ENCODE measurements at regions not wholly inside any gene's neighbourhood (a gene's known extent, or its start where the extent isn't known, plus 50 kb on each side); places are given as distances from the start of the nearest gene placed in this dataset.

GRCh38 chr12:123076604-123077297 lies 74.1 kb downstream of the PITPNM2 start:
- TF ChIP-seq CTCF (IDR thresholded peaks at IDR 0.05; ENCODE audit: extremely low read depth in 1 of 2, insufficient read depth in 1 of 2, low read depth in 1 of 2, low read length in 2 of 2) = no peak
- TF ChIP-seq POLR2AphosphoS5 (IDR thresholded peaks at IDR 0.05; ENCODE audit: insufficient read depth, low read depth, low read length) = no peak
- no peak for TF ChIP-seq EZH2 (IDR thresholded peaks at IDR 0.05; ENCODE audit: borderline replicate concordance, low read depth, low read length, severe bottlenecking)
- no peak for TF ChIP-seq GATA2 (IDR thresholded peaks at IDR 0.05; ENCODE audit: insufficient read depth, insufficient read length, low read depth, low read length)

Measured in endothelial cell of umbilical vein (primary cell).